SU-DHL-6 (cell line): ENCODE measurements at regions not wholly inside any gene's neighbourhood (a gene's known extent, or its start where the extent isn't known, plus 50 kb on each side); places are given as distances from the start of the nearest gene placed in this dataset.

Experiments used
- H2AFZ ChIP-seq: fragments of 200-600 bp; sonication (generic); 2 replicates; pipeline ENCODE4 v1.6.1; 2014; ENCODE audit warnings: low read depth, mild to moderate bottlenecking, moderate library complexity, mixed read lengths, antibody characterized with exemption, low read length; ENCODE audit not compliant: severe bottlenecking
- H3F3A ChIP-seq: fragments of 200-600 bp; shearing (Covaris generic); 2 replicates; pipeline ENCODE4 v1.6.0; 2016; ENCODE audit warnings: antibody characterized with exemption, mild to moderate bottlenecking; ENCODE audit not compliant: insufficient read depth
- H3K27ac ChIP-seq: fragments of 200-600 bp; sonication (generic); 2 replicates; pipeline ENCODE4 v1.5.1; 2016; ENCODE audit warnings: low read depth, mild to moderate bottlenecking, low read length, moderate library complexity, mixed read lengths
- H3K27me3 ChIP-seq: fragments of 200-600 bp; sonication (generic), shearing (Covaris generic); 2 replicates; pipeline ENCODE4 v1.6.0; 2014; ENCODE audit warnings: mild to moderate bottlenecking, low read length
- H3K36me3 ChIP-seq: fragments of 200-600 bp; sonication (generic); 2 replicates; pipeline ENCODE4 v1.6.1; 2014; ENCODE audit warnings: mild to moderate bottlenecking, low read length, mixed read lengths
- H3K4me2 ChIP-seq: fragments of 300-600, 200-600 bp; shearing (Covaris generic), sonication (generic); 2 replicates; pipeline ENCODE4 v1.6.0; 2014; ENCODE audit warnings: low read length, low read depth, mild to moderate bottlenecking; ENCODE audit not compliant: poor library complexity, severe bottlenecking
- H3K4me3 ChIP-seq: fragments of 200-600 bp; sonication (generic); 2 replicates; pipeline ENCODE4 v1.5.1; 2014; ENCODE audit warnings: antibody characterized with exemption, low read length, mild to moderate bottlenecking, mixed read lengths; ENCODE audit not compliant: insufficient read depth, poor library complexity, severe bottlenecking
- H3K79me2 ChIP-seq: fragments of 200-600 bp; sonication (generic); 2 replicates; pipeline ENCODE4 v1.6.1; 2014; ENCODE audit warnings: mild to moderate bottlenecking, low read length, moderate library complexity; ENCODE audit not compliant: insufficient read depth
- H3K9ac ChIP-seq: fragments of 200-600 bp; sonication (generic); 2 replicates; pipeline ENCODE4 v1.7.0; 2014; ENCODE audit warnings: mild to moderate bottlenecking, low read length
- H3K9me2 ChIP-seq: fragments of 200-600 bp; sonication (generic); replicated peaks from 2 replicates; pipeline ENCODE4 v1.6.1; 2014; ENCODE audit warnings: low read length; ENCODE audit not compliant: insufficient read depth
- H3K9me3 ChIP-seq: fragments of 200-600 bp; sonication (generic); 2 replicates; pipeline ENCODE4 v1.6.1; 2014; ENCODE audit warnings: low read length, mixed read lengths; ENCODE audit not compliant: insufficient read depth
- H4K20me1 ChIP-seq: fragments of 200-600 bp; sonication (generic); 2 replicates; pipeline ENCODE4 v1.6.1; 2014; ENCODE audit warnings: low read depth, mild to moderate bottlenecking, antibody characterized with exemption, low read length, moderate library complexity, mixed read lengths
- CTCF ChIP-seq: fragments of 200-600 bp; sonication (generic); IDR thresholded peaks from one replicate; pipeline ENCODE4 v1.5.1; 2017; ENCODE audit warnings: antibody characterized with exemption, mild to moderate bottlenecking, low read length, moderate library complexity; ENCODE audit not compliant: insufficient read depth, poor library complexity, severe bottlenecking
- EZH2phosphoT487 ChIP-seq: fragments of 200-600 bp; sonication (generic), shearing (Covaris generic); conservative IDR thresholded peaks from 2 replicates; pipeline ENCODE4 v1.6.1; 2018; ENCODE audit warnings: mild to moderate bottlenecking, antibody characterized with exemption, low read length, moderate library complexity, mixed read lengths

GRCh38 chr6:53412021-53412715, 63.4 kb upstream of the ELOVL5 start:
- no peaks in the 10 kb centered on the region for H3K27me3 ChIP-seq
- H3F3A ChIP-seq, result no peaks in the 10 kb centered on the region
- no peaks in the 10 kb centered on the region for H3K36me3 ChIP-seq
- no peaks in the 10 kb centered on the region for H3K9me2 ChIP-seq
- H3K4me2 ChIP-seq, result no peak overlapping the region
- no peaks in the 10 kb centered on the region for H3K79me2 ChIP-seq
- H4K20me1 ChIP-seq, result no peaks in the 10 kb centered on the region
- no peaks in the 10 kb centered on the region for H3K9me3 ChIP-seq
- no peak overlapping the region for H3K4me3 ChIP-seq
- TF ChIP-seq CTCF (no peak), EZH2phosphoT487 (no peak)
- H3K27ac ChIP-seq, result no peak overlapping the region
- no peak overlapping the region for H2AFZ ChIP-seq
- H3K9ac ChIP-seq, result no peak overlapping the region

- no peak overlapping the region for H3K4me2 ChIP-seq
- H3K4me3 ChIP-seq, result no peak overlapping the region
- no peaks in the 10 kb centered on the region for H4K20me1 ChIP-seq
- H3K9ac ChIP-seq, result no peak overlapping the region
- no peaks in the 10 kb centered on the region for H3K9me2 ChIP-seq
- H2AFZ ChIP-seq, result no peak overlapping the region
- H3F3A ChIP-seq, result no peaks in the 10 kb centered on the region
- H3K27ac ChIP-seq, result no peak overlapping the region
- TF ChIP-seq CTCF, result no peak
- no peak for TF ChIP-seq EZH2phosphoT487
- H3K9me3 ChIP-seq, result no peaks in the 10 kb centered on the region
- H3K36me3 ChIP-seq, result no peaks in the 10 kb centered on the region
- no peaks in the 10 kb centered on the region for H3K79me2 ChIP-seq
- H3K27me3 ChIP-seq, result no peaks in the 10 kb centered on the region
Measured at GRCh38 chr6:53411451-53411850, 62.7 kb upstream of the ELOVL5 start.

- TF ChIP-seq EZH2phosphoT487 (no peak), CTCF (peak; percentile 99)
- Histone ChIP-seq H3K9ac (peak overlapping the region; percentile 17; the same call in 1 of the 2 replicates), H3K79me2 (no peaks in the 10 kb centered on the region), H3K36me3 (no peaks in the 10 kb centered on the region), H3K4me3 (no peak overlapping the region), H3K27ac (no peak overlapping the region), H4K20me1 (no peaks in the 10 kb centered on the region), H2AFZ (peak overlapping the region; percentile 86), H3K4me2 (peak overlapping the region; percentile 42), H3K27me3 (no peaks in the 10 kb centered on the region), H3K9me3 (no peaks in the 10 kb centered on the region), H3K9me2 (no peaks in the 10 kb centered on the region), H3F3A (no peaks in the 10 kb centered on the region)
Measured at GRCh38 chr6:53410508-53411258, 61.9 kb upstream of the ELOVL5 start.
